Neural progenitor cell (in vitro differentiated cells): ENCODE measurements at regions not wholly inside any gene's neighbourhood (a gene's known extent, or its start where the extent isn't known, plus 50 kb on each side); places are given as distances from the start of the nearest gene placed in this dataset.

Source experiments
- DNase-seq: peaks from one replicate; pipeline ENCODE4 v3.0.0-alpha.2; 2016; ENCODE audit warnings: low spot score
- H2AFZ ChIP-seq: fragments of 200-600 bp; sonication (generic); replicated peaks from 2 replicates; pipeline ENCODE4 v1.6.1; 2016; ENCODE audit warnings: antibody characterized with exemption
- H3F3A ChIP-seq: fragments of 200-600 bp; sonication (generic); 2 replicates; pipeline ENCODE4 v1.6.1; 2016; ENCODE audit warnings: antibody characterized with exemption, low read depth
- H3K27ac ChIP-seq: fragments of 200-600 bp; sonication (generic); 2 replicates; pipeline ENCODE4 v1.5.1; 2016; ENCODE audit warnings: mild to moderate bottlenecking
- H3K27me3 ChIP-seq: fragments of 200-600 bp; sonication (generic); 2 replicates; pipeline ENCODE4 v1.6.1; 2016; ENCODE audit warnings: mild to moderate bottlenecking, moderate library complexity
- H3K36me3 ChIP-seq: fragments of 200-600 bp; sonication (generic); 2 replicates; pipeline ENCODE4 v1.5.1; 2016
- H3K4me1 ChIP-seq: fragments of 200-600 bp; sonication (generic); 2 replicates; pipeline ENCODE4 v1.6.1; 2016; ENCODE audit warnings: mixed run types
- H3K4me2 ChIP-seq: fragments of 200-600 bp; sonication (generic); 2 replicates; pipeline ENCODE4 v1.6.1; 2016
- H3K4me3 ChIP-seq: fragments of 200-600 bp; sonication (generic); 2 replicates; pipeline ENCODE4 v1.5.1; 2016
- H3K79me2 ChIP-seq: fragments of 200-600 bp; sonication (generic); 2 replicates; pipeline ENCODE4 v1.6.1; 2016; ENCODE audit warnings: low read depth
- H3K9ac ChIP-seq: fragments of 200-600 bp; sonication (generic); 2 replicates; pipeline ENCODE4 v1.6.1; 2016
- H3K9me3 ChIP-seq: fragments of 200-600 bp; sonication (generic); 2 replicates; pipeline ENCODE4 v1.5.1; 2016; ENCODE audit warnings: low read depth
- H4K20me1 ChIP-seq: fragments of 200-600 bp; sonication (generic); 2 replicates; pipeline ENCODE4 v1.6.1; 2016; ENCODE audit warnings: low read depth
- H3K27ac Mint-ChIP-seq: 3 replicates; pipeline ENCODE4 v1.8.0; 2021; ENCODE audit warnings: mixed read lengths
- H3K27me3 Mint-ChIP-seq: 2 replicates; pipeline ENCODE4 v1.8.0; 2022; ENCODE audit warnings: low read depth, mild to moderate bottlenecking, inconsistent platforms, moderate library complexity, mixed read lengths; ENCODE audit not compliant: insufficient read depth
- H3K36me3 Mint-ChIP-seq: 3 replicates; pipeline ENCODE4 v1.8.0; 2021; ENCODE audit warnings: mixed read lengths
- H3K4me1 Mint-ChIP-seq: 3 replicates; pipeline ENCODE4 v1.8.0; 2021; ENCODE audit warnings: mixed read lengths
- H3K4me3 Mint-ChIP-seq: 3 replicates; pipeline ENCODE4 v1.8.0; 2021; ENCODE audit warnings: mild to moderate bottlenecking, moderate library complexity, mixed read lengths
- H3K9me3 Mint-ChIP-seq: 3 replicates; pipeline ENCODE4 v1.8.0; 2020; ENCODE audit warnings: mixed read lengths
- CTCF ChIP-seq: fragments of 200-600 bp; sonication (generic); IDR thresholded peaks from 2 replicates; pipeline ENCODE4 v1.5.1; 2017; ENCODE audit warnings: antibody characterized with exemption, mild to moderate bottlenecking
- EZH2 ChIP-seq: fragments of 200-600 bp; sonication (generic); IDR thresholded peaks from 2 replicates; pipeline ENCODE4 v1.6.1; 2017; ENCODE audit warnings: antibody characterized with exemption, mild to moderate bottlenecking, moderate library complexity
- EZH2phosphoT487 ChIP-seq: fragments of 200-600 bp; sonication (generic); IDR thresholded peaks from 2 replicates; pipeline ENCODE4 v1.6.1; 2017; ENCODE audit warnings: antibody characterized with exemption

- Mint-ChIP-seq H3K4me3 (no peak overlapping the region), H3K27me3 (peaks cover 10% of the 10 kb centered on the region), H3K9me3 (peaks cover 6% of the 10 kb centered on the region), H3K36me3 (no peaks in the 10 kb centered on the region), H3K27ac (no peak overlapping the region), H3K4me1 (peaks cover 3% of the 10 kb centered on the region)
- Histone ChIP-seq H3K79me2 (no peaks in the 10 kb centered on the region), H3K4me3 (no peak overlapping the region), H2AFZ (no peak overlapping the region), H3K9ac (no peak overlapping the region), H3F3A (no peaks in the 10 kb centered on the region), H4K20me1 (no peaks in the 10 kb centered on the region), H3K27me3 (no peaks in the 10 kb centered on the region), H3K27ac (no peak overlapping the region), H3K4me2 (no peak overlapping the region), H3K9me3 (no peaks in the 10 kb centered on the region), H3K36me3 (no peaks in the 10 kb centered on the region), H3K4me1 (no peaks in the 10 kb centered on the region)
- TF ChIP-seq EZH2phosphoT487 (no peak), EZH2 (no peak), CTCF (no peak)
- no peak for DNase-seq
Measured at GRCh38 chr6:22356362-22356940, 59.6 kb upstream of the PRL start.

GRCh38 chr6:22357724-22358189 is 60.9 kb upstream of the PRL start:
- no peak overlapping the region for H3K27ac ChIP-seq
- TF ChIP-seq CTCF (no peak), EZH2 (no peak), EZH2phosphoT487 (no peak)
- no peaks in the 10 kb centered on the region for H3K9me3 ChIP-seq
- Mint-ChIP-seq H3K4me1 (peaks cover 10% of the 10 kb centered on the region), H3K36me3 (no peaks in the 10 kb centered on the region), H3K27me3 (peaks cover 8% of the 10 kb centered on the region), H3K4me3 (no peak overlapping the region), H3K9me3 (peaks cover 9% of the 10 kb centered on the region), H3K27ac (no peak overlapping the region)
- H3K4me2 ChIP-seq = no peak overlapping the region
- H3K79me2 ChIP-seq = no peaks in the 10 kb centered on the region
- H3K36me3 ChIP-seq = no peaks in the 10 kb centered on the region
- H3K4me3 ChIP-seq = no peak overlapping the region
- no peaks in the 10 kb centered on the region for H4K20me1 ChIP-seq
- peaks cover 7% of the 10 kb centered on the region for H3K4me1 ChIP-seq
- no peaks in the 10 kb centered on the region for H3F3A ChIP-seq
- no peaks in the 10 kb centered on the region for H3K27me3 ChIP-seq
- DNase-seq = no peak
- H2AFZ ChIP-seq = no peak overlapping the region
- H3K9ac ChIP-seq = no peak overlapping the region

GRCh38 chr6:22361576-22361975 is 64.7 kb upstream of the PRL start:
- Histone ChIP-seq H3K27ac (no peak overlapping the region), H4K20me1 (no peaks in the 10 kb centered on the region), H2AFZ (no peak overlapping the region), H3K9me3 (no peaks in the 10 kb centered on the region), H3F3A (no peaks in the 10 kb centered on the region), H3K4me2 (no peak overlapping the region), H3K4me3 (no peak overlapping the region), H3K27me3 (no peaks in the 10 kb centered on the region), H3K79me2 (no peaks in the 10 kb centered on the region), H3K4me1 (peaks cover 19% of the 10 kb centered on the region), H3K9ac (no peak overlapping the region), H3K36me3 (no peaks in the 10 kb centered on the region)
- no peak for DNase-seq
- no peak overlapping the region for H3K4me3 Mint-ChIP-seq
- H3K9me3 Mint-ChIP-seq = peaks cover 13% of the 10 kb centered on the region
- H3K27me3 Mint-ChIP-seq = peaks cover 9% of the 10 kb centered on the region
- H3K36me3 Mint-ChIP-seq = no peaks in the 10 kb centered on the region
- peak overlapping the region; percentile 32 for H3K27ac Mint-ChIP-seq
- peaks cover 22% of the 10 kb centered on the region for H3K4me1 Mint-ChIP-seq
- TF ChIP-seq EZH2 = no peak
- no peak for TF ChIP-seq EZH2phosphoT487
- TF ChIP-seq CTCF = no peak
